ENCODE measurements at regions not wholly inside any gene's neighbourhood (a gene's known extent, or its start where the extent isn't known, plus 50 kb on each side); places are given as distances from the start of the nearest gene placed in this dataset.

DNA sequence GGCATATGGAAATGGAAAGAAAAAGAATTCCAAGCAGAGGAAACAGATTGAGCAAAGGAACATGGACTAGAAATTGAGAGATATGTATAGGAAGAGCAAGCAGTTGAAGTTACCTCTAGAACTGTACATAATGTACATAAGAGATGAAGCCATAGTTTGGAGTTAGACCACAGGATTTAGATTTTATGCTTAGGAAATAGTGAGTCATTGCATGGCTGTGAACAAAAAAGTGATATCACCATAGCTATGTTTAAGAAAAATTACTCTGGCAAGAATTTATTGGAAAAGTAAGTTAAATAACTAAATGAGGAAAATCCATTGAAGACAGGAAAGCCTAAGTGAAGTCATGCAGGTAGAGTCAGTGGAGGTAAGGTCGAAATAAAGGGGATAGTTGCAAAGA is 99.4 kb upstream of the GALNT5 start:
- intact Hi-C loops (cut with DNase I): no loop called here
- no peak for DNase-seq (ENCODE audit: missing footprints)
- no peak for ATAC-seq

GRCh38 chr2:157159221-157159934 is 98.1 kb upstream of the GALNT5 start:
- DNase-seq (ENCODE audit: missing footprints) (no peak), ATAC-seq (no peak)
- intact Hi-C loops (cut with DNase I): no loop called here

DNA sequence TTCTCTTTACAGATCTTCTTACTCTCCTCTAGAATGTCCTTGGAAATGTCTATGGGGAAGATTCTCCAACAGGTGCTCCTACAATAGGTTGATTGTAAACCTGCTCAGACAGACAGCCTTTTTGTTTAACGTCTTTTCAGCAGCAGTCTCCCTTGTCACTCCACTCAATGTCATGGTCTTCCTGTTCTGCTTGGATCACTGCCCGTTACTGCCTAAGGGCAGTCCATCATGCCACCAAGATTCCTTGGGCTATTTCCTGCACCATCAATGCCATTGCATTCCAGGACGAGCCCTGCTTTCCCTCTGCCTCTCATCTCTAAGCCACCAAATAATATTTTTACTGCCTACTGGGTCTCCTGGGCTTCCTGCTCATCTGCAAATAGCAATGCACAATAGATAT is 97.4 kb upstream of the GALNT5 start:
- DNase-seq (ENCODE audit: missing footprints) (no peak), ATAC-seq (no peak)
- intact Hi-C loops (cut with DNase I): no loop called here

GRCh38 chr2:157164370-157164769 is 93.1 kb upstream of the GALNT5 start:
- intact Hi-C loops (cut with DNase I): no loop called here

DNA sequence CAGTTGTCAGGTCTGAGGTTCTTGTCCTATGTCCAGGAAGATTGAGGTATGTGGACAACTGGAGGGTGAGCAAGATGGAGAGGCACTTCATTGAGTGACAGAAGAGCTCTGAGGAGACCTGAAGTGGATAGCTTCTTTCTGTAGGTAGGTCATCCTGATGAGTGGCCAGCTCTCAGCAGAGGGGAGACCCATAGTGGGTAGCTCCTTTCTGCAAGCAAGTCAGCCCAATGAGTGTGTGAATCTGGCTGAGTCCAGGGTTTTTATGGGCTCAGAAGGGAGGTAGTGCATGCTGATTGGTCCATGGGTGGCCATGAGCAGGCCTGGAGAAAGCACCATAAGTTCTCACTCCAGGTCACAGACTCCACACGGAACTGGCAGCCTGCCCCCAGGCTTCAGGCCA is 92.6 kb upstream of the GALNT5 start:
- no peak for ATAC-seq
- DNase-seq (ENCODE audit: missing footprints): no peak
- intact Hi-C loops (cut with DNase I): no loop called here

More at GRCh38 chr2:157164370-157164769, 93.1 kb upstream of the GALNT5 start:
- DNase-seq (ENCODE audit: missing footprints): no peak
- no peak for ATAC-seq

DNA sequence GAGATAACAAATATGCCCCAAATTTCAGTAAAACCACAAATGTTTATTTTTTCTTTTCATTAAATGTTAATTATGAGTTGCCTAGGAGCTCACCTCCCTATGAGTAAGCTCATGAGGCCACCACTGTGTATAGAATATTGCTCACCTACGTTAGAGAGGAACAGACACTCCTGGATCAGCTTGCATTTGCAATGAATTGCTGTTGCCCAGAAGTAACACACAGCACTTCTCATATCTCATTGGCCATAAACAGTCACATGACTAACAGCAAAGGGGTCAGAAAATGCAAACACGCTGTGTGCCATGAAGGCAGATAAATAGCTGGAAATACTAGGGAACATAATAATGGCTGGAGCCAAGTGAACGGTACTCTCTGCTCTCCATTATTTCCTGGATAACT is 89.0 kb upstream of the GALNT5 start:
- intact Hi-C loops (cut with DNase I): no loop called here
- DNase-seq (ENCODE audit: missing footprints): no peak
- no peak for ATAC-seq

GRCh38 chr2:157169889-157170288 is 87.6 kb upstream of the GALNT5 start:
- intact Hi-C loops (cut with DNase I): loop anchor here (5.0 kb wide), 1 partner anchor 83 kb away; no protein-coding TSS in a partner anchor
- DNase-seq (ENCODE audit: missing footprints) (no peak), ATAC-seq (no peak)

DNA sequence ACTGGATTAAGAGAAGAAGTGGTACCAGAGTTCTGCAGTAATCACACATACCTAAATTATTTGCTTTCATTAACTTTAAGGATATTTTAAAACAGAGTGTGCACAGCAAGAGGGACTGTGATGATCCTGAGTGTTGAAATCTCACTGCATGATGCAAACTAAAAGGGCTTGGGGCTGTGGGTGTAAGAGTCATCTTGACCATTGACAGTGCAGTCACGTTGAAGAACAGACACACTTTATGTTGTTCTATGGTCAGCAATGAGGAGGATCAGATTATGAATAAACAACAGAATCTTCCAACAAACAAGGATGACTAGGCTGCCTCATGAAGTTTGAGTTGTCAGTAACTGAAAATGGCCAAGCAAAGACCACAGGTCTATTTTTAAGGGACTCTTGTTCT is 87.2 kb upstream of the GALNT5 start:
- DNase-seq (ENCODE audit: missing footprints): no peak
- intact Hi-C loops (cut with DNase I): loop anchor here (5.0 kb wide), 1 partner anchor 83 kb away; no protein-coding TSS in a partner anchor
- no peak for ATAC-seq

DNA sequence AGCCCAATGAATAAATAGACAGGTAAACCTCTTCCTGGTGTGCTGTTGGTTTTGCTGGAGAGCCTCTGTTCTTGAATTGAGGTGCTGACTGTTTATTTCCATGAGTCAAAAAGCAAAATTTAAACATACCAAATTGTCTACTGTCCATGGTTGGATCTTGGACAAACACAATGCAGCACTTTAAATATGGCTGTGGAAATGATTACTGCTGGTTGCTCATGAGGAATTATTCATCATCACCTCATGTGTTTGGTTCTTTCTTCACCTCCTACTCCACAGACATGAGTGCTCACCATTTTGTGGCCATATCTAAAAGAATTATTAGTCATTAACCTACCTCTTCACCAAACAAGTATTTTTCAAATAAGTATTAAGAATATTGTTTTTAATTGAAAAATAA is 85.3 kb upstream of the GALNT5 start:
- ATAC-seq: no peak
- DNase-seq (ENCODE audit: missing footprints): no peak
- intact Hi-C loops (cut with DNase I): loop anchor here (5.0 kb wide), 1 partner anchor 85 kb away; no protein-coding TSS in a partner anchor

DNA sequence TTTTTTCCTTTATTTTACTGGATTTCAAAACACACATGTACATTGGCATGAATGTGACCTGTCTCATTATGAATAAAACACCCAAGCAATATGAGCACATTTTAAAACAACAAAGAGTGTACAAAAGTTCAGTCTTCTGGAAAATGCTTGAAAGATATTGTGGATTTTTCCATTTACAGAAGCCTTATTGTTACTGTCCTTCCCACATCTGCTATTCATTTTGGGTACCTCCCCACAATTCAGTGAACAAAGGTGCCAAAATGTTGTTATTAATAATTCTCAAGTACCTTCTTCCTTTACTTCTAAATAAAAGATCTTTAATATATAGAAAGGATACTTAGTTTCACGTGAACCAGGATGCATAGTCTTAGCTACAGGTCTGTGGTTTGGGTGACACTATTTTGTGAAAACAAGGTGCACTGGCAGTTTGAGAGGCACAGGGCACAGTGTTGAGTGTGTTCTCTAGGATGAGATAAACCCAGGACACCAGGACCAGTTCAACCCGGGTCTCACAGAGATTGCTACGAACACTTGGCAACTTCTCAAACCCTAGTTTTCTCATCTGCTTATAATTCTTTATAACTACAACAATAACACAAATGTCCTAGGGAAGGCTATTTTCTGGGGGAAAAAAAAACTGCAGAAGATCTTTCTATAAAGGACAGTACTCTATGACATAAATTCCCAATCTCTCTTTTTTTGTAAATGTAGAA is 84.5 kb upstream of the GALNT5 start:
- intact Hi-C loops (cut with DNase I): loop anchor here (5.0 kb wide), 1 partner anchor 86 kb away; no protein-coding TSS in a partner anchor
- peak; percentile 91 for ATAC-seq
- DNase-seq (ENCODE audit: missing footprints): no peak

GRCh38 chr2:157173740-157174184 is 83.7 kb upstream of the GALNT5 start:
- DNase-seq (ENCODE audit: missing footprints) (no peak), ATAC-seq (peak; percentile 81)
- intact Hi-C loops (cut with DNase I): loop anchor here (5.0 kb wide), 1 partner anchor 86 kb away; no protein-coding TSS in a partner anchor

DNA sequence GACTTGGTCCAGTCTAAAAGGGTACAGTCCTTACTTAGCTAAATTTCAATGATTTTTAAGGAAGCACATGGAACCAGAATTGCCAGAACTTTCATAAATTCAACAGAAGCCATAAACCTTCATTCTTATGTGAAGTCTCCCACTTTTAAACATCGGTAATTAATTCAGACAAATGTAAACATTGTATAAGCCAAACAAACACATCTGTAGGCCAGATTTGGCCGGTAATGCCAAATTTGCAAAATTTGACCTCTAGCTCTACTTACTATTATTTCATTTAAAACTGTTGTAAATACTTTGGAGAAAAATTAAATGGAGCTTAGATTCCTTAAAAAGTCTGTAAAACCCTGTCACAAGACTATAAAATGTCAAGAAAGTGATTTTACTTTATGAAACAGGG is 83.2 kb upstream of the GALNT5 start:
- DNase-seq (ENCODE audit: missing footprints) (no peak), ATAC-seq (no peak)
- intact Hi-C loops (cut with DNase I): loop anchor here (5.0 kb wide), 1 partner anchor 87 kb away; no protein-coding TSS in a partner anchor

- intact Hi-C loops (cut with DNase I): no loop called here
- no peak for DNase-seq (ENCODE audit: missing footprints)
- no peak for ATAC-seq
Measured at GRCh38 chr2:157176602-157177001, 80.9 kb upstream of the GALNT5 start.

DNA sequence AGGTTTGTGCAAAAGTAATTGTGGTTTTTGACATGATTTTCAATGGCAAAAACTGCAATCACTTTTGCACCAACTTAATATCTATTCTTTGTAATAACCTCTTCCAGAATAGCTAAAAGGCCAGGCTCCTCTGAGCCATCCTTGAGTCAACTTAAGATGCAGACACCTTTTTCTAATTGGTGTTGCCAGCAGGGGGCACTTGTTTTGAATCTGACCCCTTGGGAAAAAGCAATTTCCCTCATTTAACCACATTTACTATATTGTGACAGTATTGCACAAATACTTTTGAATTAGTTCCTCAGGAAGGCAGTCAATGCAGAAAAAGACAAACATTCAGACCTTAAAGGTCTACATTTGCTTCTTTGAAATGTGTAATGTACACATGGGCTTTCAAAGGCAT is 78.6 kb upstream of the GALNT5 start:
- DNase-seq (ENCODE audit: missing footprints) (no peak), ATAC-seq (no peak)
- intact Hi-C loops (cut with DNase I): no loop called here

- intact Hi-C loops (cut with DNase I): no loop called here
- DNase-seq (ENCODE audit: missing footprints): no peak
- no peak for ATAC-seq
Measured at GRCh38 chr2:157179324-157180105, 78.0 kb upstream of the GALNT5 start.

DNA sequence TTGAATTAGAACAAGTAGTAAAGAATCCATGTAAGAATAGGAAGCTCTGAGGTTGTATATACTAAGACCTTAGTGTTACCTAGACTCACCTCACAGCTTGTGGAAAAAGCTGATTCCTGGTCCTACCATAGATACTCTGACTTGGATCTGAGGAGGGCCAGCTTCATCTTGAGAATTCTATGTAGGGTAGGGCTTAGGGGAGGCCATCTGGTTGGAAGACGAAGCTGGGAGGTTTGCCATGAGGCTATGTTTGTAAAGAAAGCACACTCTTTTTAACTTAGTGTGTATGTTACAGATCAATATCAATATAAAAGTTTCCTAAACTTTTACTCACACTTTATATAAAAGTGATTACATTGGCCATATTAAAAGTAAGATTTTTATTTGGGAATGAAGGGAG is 77.1 kb upstream of the GALNT5 start:
- intact Hi-C loops (cut with DNase I): no loop called here
- no peak for ATAC-seq
- no peak for DNase-seq (ENCODE audit: missing footprints)

GRCh38 chr2:157181234-157181633 is 76.3 kb upstream of the GALNT5 start:
- DNase-seq (ENCODE audit: missing footprints) (no peak), ATAC-seq (no peak)
- intact Hi-C loops (cut with DNase I): no loop called here

DNA sequence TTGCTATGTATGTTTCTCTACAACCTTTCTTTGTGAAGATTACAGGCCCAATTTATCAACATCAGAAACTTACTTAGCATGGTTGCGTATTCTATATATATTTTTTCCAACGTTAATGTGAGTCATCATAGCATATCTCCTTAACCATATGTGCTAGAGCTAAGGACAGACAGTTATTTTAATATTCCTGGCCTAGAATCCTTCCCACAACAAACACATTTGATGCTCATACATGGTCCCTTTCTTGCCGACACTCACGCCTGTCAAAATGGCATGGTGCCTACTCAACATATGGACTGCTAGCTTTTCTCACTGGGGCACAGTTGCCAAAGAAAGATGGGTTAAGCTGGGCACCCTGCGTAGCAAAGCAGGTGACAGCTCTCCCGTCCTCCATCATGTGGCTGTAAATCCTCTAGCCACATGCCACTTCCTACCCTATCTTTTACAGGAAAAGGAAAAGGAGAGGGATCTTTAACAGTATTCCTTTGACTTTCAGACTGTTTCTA is 75.2 kb upstream of the GALNT5 start:
- no peak for ATAC-seq
- intact Hi-C loops (cut with DNase I): no loop called here

GRCh38 chr2:157182834-157183396 is 74.6 kb upstream of the GALNT5 start:
- intact Hi-C loops (cut with DNase I): no loop called here
- no peak for ATAC-seq

More for the DNA sequence above, 75.2 kb upstream of the GALNT5 start:
- DNase-seq (ENCODE audit: missing footprints): no peak

More at GRCh38 chr2:157182834-157183396, 74.6 kb upstream of the GALNT5 start:
- DNase-seq (ENCODE audit: missing footprints): no peak

Measured in Right ventricle myocardium inferior (tissue), 1 donor.